Heart left ventricle (tissue), 13 donors: ENCODE measurements at regions not wholly inside any gene's neighbourhood (a gene's known extent, or its start where the extent isn't known, plus 50 kb on each side); places are given as distances from the start of the nearest gene placed in this dataset.

Experiments used
- CTCF ChIP-seq, 12 donors: fragments of 200-600 bp; sonication (generic) in 4 of 12; IDR thresholded peaks; one replicate each; pipeline versions ENCODE4 v1.5.0 to v1.8.0; 2018 to 2022; ENCODE audit warnings: antibody characterized with exemption in 12 of 12, mild to moderate bottlenecking in 5 of 12
- POLR2A ChIP-seq, 2 donors: fragments of 450-650 bp; IDR thresholded peaks; one replicate each; pipeline ENCODE4 v1.6.1; 2017; ENCODE audit warnings: antibody characterized with exemption in 2 of 2, mild to moderate bottlenecking in 2 of 2, moderate library complexity in 2 of 2
- donor health status: ischemic (EF 13 %, LVEDD 7.1; RV severe dilation, severe dysfunction).
- donor health status: DM: no; HTN: yes; CAD: no.
- donor health status: DM: no; HTN: no; CAD: no.
- donor health status: ischemic (EF 25% LVEDD 6.9; RV normal size, moderate dysfunction).
- donor health status: ischemic (EF 25% LVEDD 5.7; RV mildly dilated, moderate dysfunction).
- donor health status: ischemic (EF 35%, LVEDD 5.7; RV mildly dilated, moderate dysfunction).
- donor health status: nonischemic (EF 11% LVEDD 7.7; RV severe dilation, severe dysfunction).
- donor health status: DM: yes; HTN: yes; CAD: no.
- donor health status: PGD.
- donor health status: ischemic (EF 29% LVEDD 5.4; RV normal size, mild dysfunction).
- donor health status: nonischemic (EF 23%, LVEDD 6.1; RV moderate dilation, normal function).

- TF ChIP-seq CTCF (IDR thresholded peaks at IDR 0.05) = no peak
- TF ChIP-seq POLR2A (IDR thresholded peaks at IDR 0.05) = no peak
Measured at GRCh38 chr7:39826166-39826565, 123.9 kb upstream of the CDK13 start.
